ENCODE measurements at regions not wholly inside any gene's neighbourhood (a gene's known extent, or its start where the extent isn't known, plus 50 kb on each side); places are given as distances from the start of the nearest gene placed in this dataset.
A peak's percentile ranks its signal among the peaks of the same experiment; 100 is the strongest.

DNA sequence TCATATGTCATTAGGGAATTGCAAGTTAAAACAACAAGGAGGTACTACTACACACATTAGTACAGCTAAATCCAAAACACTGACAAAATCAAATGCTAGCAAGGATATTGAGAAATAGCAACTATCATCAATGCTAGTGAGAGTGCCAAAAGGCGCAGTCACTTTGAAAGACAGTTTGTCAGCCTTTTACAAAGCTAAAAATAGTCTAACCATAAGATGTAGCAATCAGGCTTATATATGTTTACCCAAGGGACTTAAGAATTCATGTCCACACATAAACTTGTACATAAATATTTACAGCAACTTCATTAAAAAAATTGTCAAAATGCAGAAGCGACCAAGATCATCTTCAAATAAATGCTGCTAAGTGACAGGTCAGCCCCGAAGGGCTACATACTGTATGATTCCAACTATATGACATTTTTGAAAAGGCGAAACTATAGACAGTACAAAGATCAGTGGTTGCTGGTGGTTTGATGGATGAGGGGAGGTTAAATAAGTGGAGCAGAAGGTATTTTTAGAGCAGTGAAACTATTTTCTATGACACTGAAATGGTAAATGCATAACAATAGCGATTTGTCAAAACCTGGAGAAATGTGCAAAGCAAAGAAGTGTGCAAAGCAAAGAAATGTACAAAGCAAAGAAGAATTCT lies 704.8 kb downstream of the ARAP2 start:
- DNase-seq (ENCODE audit: low read depth): peak; percentile 2

DNA sequence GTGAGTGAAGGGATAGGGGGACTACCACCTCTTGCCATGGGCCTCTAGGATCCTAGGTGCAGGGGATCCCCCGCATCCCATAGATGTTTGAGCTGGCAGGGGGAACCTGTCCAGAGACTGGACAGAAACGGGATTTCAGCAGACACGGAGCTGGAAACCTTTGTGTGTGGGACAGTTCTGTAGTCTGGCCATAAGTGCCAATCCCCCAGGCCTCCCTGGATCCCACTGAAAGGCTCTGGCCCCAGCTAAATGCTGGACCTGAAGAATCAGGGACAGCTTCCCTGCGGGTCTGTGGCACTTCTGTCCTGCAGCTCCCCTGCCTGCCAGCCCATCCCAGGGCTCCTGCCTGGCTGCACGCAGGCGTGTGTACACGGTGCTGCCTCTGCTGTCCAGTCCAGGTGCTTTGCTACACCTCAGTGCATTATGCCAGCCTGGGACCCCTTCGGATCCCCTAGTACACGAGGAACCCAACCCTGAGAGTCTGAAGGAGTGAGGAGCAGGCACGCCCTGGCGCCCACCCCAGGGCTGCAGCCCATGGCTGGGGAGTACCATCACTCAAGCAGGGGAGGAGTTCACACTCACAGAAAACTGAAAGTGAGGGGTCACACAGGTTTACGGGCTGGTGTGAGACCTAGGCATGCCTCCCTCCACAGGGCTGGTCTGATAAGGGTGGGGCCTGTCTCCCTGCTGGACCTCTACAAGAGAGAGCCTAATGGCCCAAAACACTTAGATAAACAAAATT lies 703.0 kb downstream of the ARAP2 start:
- DNase-seq (ENCODE audit: low read depth): no peak

DNA sequence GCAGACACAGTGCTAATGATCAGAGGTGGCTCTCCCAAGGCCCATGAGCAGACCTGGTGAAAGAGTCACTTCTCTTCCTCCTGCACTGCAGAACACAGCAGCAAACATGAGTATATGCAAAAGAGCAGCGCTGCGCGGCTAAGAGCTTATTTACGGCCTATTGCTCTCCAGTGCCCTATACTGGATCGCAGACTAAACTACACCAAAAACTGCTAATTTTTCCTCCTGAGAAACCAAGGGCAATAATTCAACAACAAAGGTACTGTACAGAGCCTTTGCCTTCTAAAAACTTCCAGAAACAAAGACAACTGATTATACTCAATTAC lies 702.5 kb downstream of the ARAP2 start:
- DNase-seq (ENCODE audit: low read depth): no peak

DNA sequence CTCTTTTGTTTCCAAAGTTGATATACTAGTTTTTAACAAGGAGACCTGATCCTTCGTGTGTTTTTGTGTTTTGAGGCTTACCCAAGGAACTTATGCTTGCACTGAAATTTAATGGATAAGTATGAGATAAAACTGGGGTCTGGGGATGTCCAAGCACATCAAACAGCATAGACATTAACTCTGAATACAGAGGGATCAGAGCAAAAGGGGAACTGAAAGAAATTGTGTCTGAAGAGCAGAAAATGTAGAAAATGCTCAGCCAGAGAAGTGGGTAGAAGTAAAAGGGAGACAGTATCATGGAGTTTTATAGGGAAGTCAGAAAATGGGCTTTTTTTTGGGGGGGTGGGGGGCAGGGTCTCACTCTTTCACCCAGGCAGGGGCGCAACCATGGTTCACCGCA lies 695.4 kb downstream of the ARAP2 start:
- no peak for DNase-seq (ENCODE audit: low read depth)

GRCh38 chr4:35556387-35556786 lies 687.9 kb downstream of the ARAP2 start:
- no peak for DNase-seq (ENCODE audit: low read depth)

GRCh38 chr4:35559559-35560365 lies 684.6 kb downstream of the ARAP2 start:
- DNase-seq (ENCODE audit: low read depth): peak; percentile 5

GRCh38 chr4:35562861-35563260 lies 681.5 kb downstream of the ARAP2 start:
- DNase-seq (ENCODE audit: low read depth): peak; percentile 35

DNA sequence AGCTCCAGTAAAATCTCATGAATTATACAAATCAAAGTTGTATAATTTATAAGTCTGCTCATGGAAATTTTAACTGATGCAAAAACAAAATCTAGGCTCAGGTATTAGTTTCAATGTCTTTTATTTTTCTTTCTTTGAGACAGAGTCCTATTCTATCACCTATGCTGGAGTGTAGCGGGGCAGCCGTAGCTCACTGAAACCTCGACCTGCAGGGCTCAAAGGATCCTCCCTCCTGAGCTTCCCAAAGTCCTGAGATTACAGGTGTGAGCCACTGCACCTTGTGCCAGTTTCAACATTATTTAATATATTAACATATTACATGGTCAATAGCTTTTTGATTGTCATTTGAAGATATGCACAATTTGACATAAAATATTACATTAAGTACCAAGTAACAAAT lies 678.7 kb downstream of the ARAP2 start:
- no peak for DNase-seq (ENCODE audit: low read depth)

- DNase-seq (ENCODE audit: low read depth): no peak
Observed at GRCh38 chr4:35591035-35591434, 653.3 kb downstream of the ARAP2 start.

GRCh38 chr4:35604252-35604651 lies 640.1 kb downstream of the ARAP2 start:
- no peak for DNase-seq (ENCODE audit: low read depth)

DNA sequence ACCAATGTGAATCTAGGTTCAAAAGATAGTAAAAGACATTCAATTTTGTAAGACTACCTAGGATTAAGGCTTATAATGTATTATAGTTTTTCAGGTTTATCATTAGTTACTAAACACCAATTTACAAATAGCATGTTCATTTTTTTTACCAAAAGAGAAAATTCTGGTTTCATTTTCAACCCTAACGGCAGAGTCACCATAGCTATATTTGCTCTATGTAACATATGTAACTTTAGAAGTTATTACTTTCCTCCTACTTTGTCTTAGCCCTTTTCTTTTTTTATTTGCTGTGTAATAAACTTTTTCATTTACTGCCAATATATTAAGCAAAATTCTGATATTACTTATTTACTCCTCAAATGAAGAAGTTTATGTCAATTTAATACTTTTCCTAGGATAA lies 639.6 kb downstream of the ARAP2 start:
- no peak for DNase-seq (ENCODE audit: low read depth)

DNA sequence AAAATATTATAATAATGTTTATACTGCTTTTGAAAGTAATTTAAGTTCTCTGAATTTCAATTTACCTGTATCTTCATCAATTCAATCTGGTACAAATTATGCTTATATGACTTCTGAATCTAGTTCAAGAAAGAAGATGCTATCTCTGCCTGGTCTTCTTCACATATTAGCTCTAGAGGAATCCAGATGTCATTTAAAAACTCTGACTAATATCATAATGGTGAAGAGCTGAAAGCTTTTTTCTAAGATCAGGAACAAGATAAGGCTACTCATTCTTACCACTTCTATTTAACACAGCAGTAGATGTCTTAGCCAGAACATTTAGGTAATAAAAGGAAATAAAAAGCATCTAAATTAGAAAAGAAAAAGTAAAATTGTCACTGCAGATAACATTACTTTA lies 636.1 kb downstream of the ARAP2 start:
- no peak for DNase-seq (ENCODE audit: low read depth)

DNA sequence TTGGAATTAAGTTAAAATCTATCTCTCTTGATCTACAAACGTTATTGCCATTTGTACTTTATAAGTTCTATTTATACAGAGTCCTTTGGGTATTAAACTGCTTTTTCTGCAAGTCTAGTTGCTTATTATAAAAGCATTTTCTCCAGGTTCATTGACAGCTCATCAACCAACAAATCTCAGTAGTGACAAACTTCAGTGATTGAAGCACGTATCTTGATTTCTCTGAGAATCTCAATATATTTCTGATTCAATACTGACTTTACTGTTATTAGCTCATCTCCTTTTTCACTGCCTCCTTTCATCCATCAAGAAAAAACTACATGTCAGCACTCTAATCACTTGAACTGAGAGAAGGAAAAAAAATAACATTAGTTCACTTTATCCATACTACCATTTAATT lies 630.2 kb downstream of the ARAP2 start:
- no peak for DNase-seq (ENCODE audit: low read depth)

GRCh38 chr4:35639929-35640328 lies 604.4 kb downstream of the ARAP2 start:
- no peak for DNase-seq (ENCODE audit: low read depth)

- DNase-seq (ENCODE audit: low read depth): no peak
Observed at GRCh38 chr4:35643661-35644060, 600.7 kb downstream of the ARAP2 start.

- DNase-seq (ENCODE audit: low read depth): peak; percentile 34
Observed at GRCh38 chr4:35644591-35644990, 599.7 kb downstream of the ARAP2 start.

- no peak for DNase-seq (ENCODE audit: low read depth)
Observed at GRCh38 chr4:35649011-35649410, 595.3 kb downstream of the ARAP2 start.

GRCh38 chr4:35649778-35650177 lies 594.5 kb downstream of the ARAP2 start:
- DNase-seq (ENCODE audit: low read depth): no peak

DNA sequence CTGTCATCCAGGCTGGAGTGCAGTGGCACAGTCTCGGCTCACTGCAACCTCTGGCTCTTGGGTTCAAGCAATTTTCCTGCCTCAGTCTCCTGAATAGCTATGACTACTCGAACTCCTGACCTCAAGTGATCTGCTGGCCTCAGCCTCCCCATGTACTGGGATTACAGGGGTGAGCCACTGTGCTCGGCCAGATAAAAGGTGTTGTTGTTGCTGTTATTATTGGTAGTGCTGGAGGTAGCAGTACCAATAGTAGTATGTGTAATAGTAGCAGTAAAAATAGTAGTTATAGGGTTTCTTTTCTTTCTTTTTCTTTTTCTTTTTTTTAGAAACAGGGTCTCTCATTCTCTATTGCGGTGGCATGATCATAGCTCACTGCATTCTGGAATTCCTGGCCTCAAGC lies 592.1 kb downstream of the ARAP2 start:
- no peak for DNase-seq (ENCODE audit: low read depth)

GRCh38 chr4:35653451-35653850 lies 590.9 kb downstream of the ARAP2 start:
- no peak for DNase-seq (ENCODE audit: low read depth)

DNA sequence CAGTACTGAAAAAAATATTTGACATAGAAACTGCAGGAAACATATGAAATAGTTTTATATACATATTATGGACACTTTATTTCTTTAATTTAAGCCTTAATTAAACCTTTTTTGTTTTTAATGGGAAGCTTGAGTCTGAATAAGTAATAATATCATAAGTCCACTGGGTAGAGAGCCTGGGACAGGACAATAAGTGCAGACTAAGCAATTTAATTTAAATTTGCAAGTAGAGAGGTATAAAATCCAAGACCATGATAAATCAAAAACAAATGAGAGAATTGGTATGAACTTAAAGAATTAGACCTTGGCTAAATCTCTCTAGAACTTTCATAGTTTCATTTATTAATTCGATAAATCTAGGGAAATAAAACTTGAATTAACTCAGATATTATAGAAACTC lies 571.2 kb downstream of the ARAP2 start:
- DNase-seq (ENCODE audit: low read depth): no peak

- DNase-seq (ENCODE audit: low read depth): peak; percentile 1
Observed at GRCh38 chr4:35684755-35685154, 559.6 kb downstream of the ARAP2 start.

DNA sequence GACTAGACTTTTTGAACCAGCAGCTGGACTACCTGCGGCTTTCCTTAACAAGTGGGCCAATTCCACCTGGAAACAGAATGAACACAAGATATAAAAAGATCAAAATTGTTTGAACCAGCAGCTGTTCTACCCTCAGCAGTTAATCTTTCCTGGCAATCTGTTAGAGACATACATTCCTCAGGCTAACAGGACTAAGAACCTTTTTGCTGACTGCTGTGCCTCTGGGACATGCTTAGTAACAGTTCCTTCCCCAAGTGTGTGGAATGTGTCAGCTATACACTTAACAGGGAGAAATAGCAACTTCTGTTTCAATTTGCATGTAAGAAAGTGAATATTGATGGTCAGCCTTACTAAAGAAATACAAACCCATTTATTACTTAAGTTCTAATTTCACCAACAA lies 554.4 kb downstream of the ARAP2 start:
- DNase-seq (ENCODE audit: low read depth): no peak
